ENCODE measurements at regions not wholly inside any gene's neighbourhood (a gene's known extent, or its start where the extent isn't known, plus 50 kb on each side); places are given as distances from the start of the nearest gene placed in this dataset.
"Not testable (repeated sequence)": the region's sequence is repeated elsewhere in the genome, so short reads cannot be mapped to it uniquely, and the experiment has no call there.

- H3K27ac Mint-ChIP-seq, result peak overlapping the region; percentile 7
- H3K9me3 Mint-ChIP-seq (ENCODE audit: low read depth), result no peaks in the 10 kb centered on the region
- intact Hi-C loops (cut with DNase I, micrococcal nuclease), result no loop called here
- POLR2A ChIA-PET, result no interaction called here
- no peaks in the 10 kb centered on the region for H3K36me3 Mint-ChIP-seq (ENCODE audit: low read depth)
- CTCF ChIA-PET, result interaction anchor here (0.5 to 1.1 kb wide), 4 partner anchors 15 to 261 kb away, joined by 3 to 6 read pairs (median 3); no protein-coding TSS in a partner anchor
- H3K4me1 Mint-ChIP-seq, result peaks cover 39% of the 10 kb centered on the region
- no peak overlapping the region for H3K4me3 Mint-ChIP-seq
- no peaks in the 10 kb centered on the region for H3K27me3 Mint-ChIP-seq
- DNase-seq (no peak), ATAC-seq (no peak)
Measured at GRCh38 chr3:188003188-188004171, 150.5 kb upstream of the LPP start.

GRCh38 chr3:188006726-188007393, 147.1 kb upstream of the LPP start:
- ATAC-seq, result peak; percentile 68
- H3K27me3 Mint-ChIP-seq, result no peaks in the 10 kb centered on the region
- H3K4me1 Mint-ChIP-seq, result peaks cover 12% of the 10 kb centered on the region
- no peak overlapping the region for H3K4me3 Mint-ChIP-seq
- no peaks in the 10 kb centered on the region for H3K36me3 Mint-ChIP-seq (ENCODE audit: low read depth)
- DNase-seq, result peak; percentile 28
- ChIA-PET POLR2A (no interaction called here), CTCF (interaction anchor here (0.6 kb wide), 1 partner anchor 20 kb away, joined by 3 read pairs; no protein-coding TSS in a partner anchor)
- intact Hi-C loops (cut with DNase I, micrococcal nuclease), result no loop called here
- H3K9me3 Mint-ChIP-seq (ENCODE audit: low read depth), result peaks cover 2% of the 10 kb centered on the region
- no peak overlapping the region for H3K27ac Mint-ChIP-seq

- no peak for DNase-seq
- Mint-ChIP-seq H3K27me3 (no peaks in the 10 kb centered on the region), H3K4me1 (peaks cover 12% of the 10 kb centered on the region), H3K9me3 (ENCODE audit: low read depth) (peaks cover 2% of the 10 kb centered on the region), H3K4me3 (no peak overlapping the region), H3K27ac (no peak overlapping the region), H3K36me3 (ENCODE audit: low read depth) (no peaks in the 10 kb centered on the region)
- intact Hi-C loops (cut with DNase I, micrococcal nuclease), result no loop called here
- ATAC-seq, result no peak
- ChIA-PET CTCF (interaction anchor here (0.6 kb wide), 1 partner anchor 65 kb away, joined by 3 read pairs; no protein-coding TSS in a partner anchor), POLR2A (no interaction called here)
Measured at GRCh38 chr3:188007897-188008296, 146.1 kb upstream of the LPP start.

GRCh38 chr3:188008582-188009213, 145.3 kb upstream of the LPP start:
- no peaks in the 10 kb centered on the region for H3K27me3 Mint-ChIP-seq
- no peaks in the 10 kb centered on the region for H3K36me3 Mint-ChIP-seq (ENCODE audit: low read depth)
- POLR2A ChIA-PET, result no interaction called here
- ATAC-seq (peak; percentile 55), DNase-seq (no peak)
- H3K9me3 Mint-ChIP-seq (ENCODE audit: low read depth), result peaks cover 2% of the 10 kb centered on the region
- H3K4me3 Mint-ChIP-seq, result no peak overlapping the region
- H3K4me1 Mint-ChIP-seq, result peaks cover 12% of the 10 kb centered on the region
- CTCF ChIA-PET, result interaction anchor here (0.6 to 1.2 kb wide), 4 partner anchors 64 to 458 kb away, joined by 3 to 4 read pairs (median 3); no protein-coding TSS in a partner anchor
- intact Hi-C loops (cut with DNase I, micrococcal nuclease), result no loop called here
- H3K27ac Mint-ChIP-seq, result no peak overlapping the region

- Mint-ChIP-seq H3K27me3 (no peaks in the 10 kb centered on the region), H3K4me3 (no peak overlapping the region), H3K4me1 (peaks cover 12% of the 10 kb centered on the region), H3K9me3 (ENCODE audit: low read depth) (peaks cover 2% of the 10 kb centered on the region), H3K36me3 (ENCODE audit: low read depth) (no peaks in the 10 kb centered on the region), H3K27ac (no peak overlapping the region)
- ChIA-PET CTCF (no interaction called here), POLR2A (no interaction called here)
- DNase-seq (no peak), ATAC-seq (no peak)
- intact Hi-C loops (cut with DNase I, micrococcal nuclease), result no loop called here
Measured at GRCh38 chr3:188010478-188010877, 143.5 kb upstream of the LPP start.

GRCh38 chr3:188019727-188020126, 134.2 kb upstream of the LPP start:
- no peaks in the 10 kb centered on the region for H3K4me1 Mint-ChIP-seq
- intact Hi-C loops (cut with DNase I, micrococcal nuclease), result no loop called here
- ChIA-PET POLR2A (no interaction called here), CTCF (interaction anchor here (0.6 kb wide), 1 partner anchor 280 kb away, joined by 3 read pairs; no protein-coding TSS in a partner anchor)
- no peaks in the 10 kb centered on the region for H3K36me3 Mint-ChIP-seq (ENCODE audit: low read depth)
- DNase-seq (no peak), ATAC-seq (no peak)
- H3K27me3 Mint-ChIP-seq, result peaks cover 2% of the 10 kb centered on the region
- no peaks in the 10 kb centered on the region for H3K9me3 Mint-ChIP-seq (ENCODE audit: low read depth)
- no peak overlapping the region for H3K27ac Mint-ChIP-seq
- H3K4me3 Mint-ChIP-seq, result no peak overlapping the region

- CTCF ChIA-PET, result interaction anchor here (0.7 kb wide), 1 partner anchor 1646 kb away, joined by 3 read pairs; no protein-coding TSS in a partner anchor
- H3K27me3 Mint-ChIP-seq, result peaks cover 2% of the 10 kb centered on the region
- POLR2A ChIA-PET, result no interaction called here
- H3K4me3 Mint-ChIP-seq, result no peak overlapping the region
- no peaks in the 10 kb centered on the region for H3K4me1 Mint-ChIP-seq
- ATAC-seq (no peak), DNase-seq (no peak)
- intact Hi-C loops (cut with DNase I, micrococcal nuclease), result no loop called here
- H3K36me3 Mint-ChIP-seq (ENCODE audit: low read depth), result no peaks in the 10 kb centered on the region
- H3K27ac Mint-ChIP-seq, result no peak overlapping the region
- H3K9me3 Mint-ChIP-seq (ENCODE audit: low read depth), result no peaks in the 10 kb centered on the region
Measured at GRCh38 chr3:188021041-188021440, 132.9 kb upstream of the LPP start.

- ATAC-seq (no peak), DNase-seq (no peak)
- H3K27ac Mint-ChIP-seq, result no peak overlapping the region
- H3K36me3 Mint-ChIP-seq (ENCODE audit: low read depth), result no peaks in the 10 kb centered on the region
- ChIA-PET POLR2A (no interaction called here), CTCF (no interaction called here)
- H3K4me1 Mint-ChIP-seq, result no peaks in the 10 kb centered on the region
- no peaks in the 10 kb centered on the region for H3K9me3 Mint-ChIP-seq (ENCODE audit: low read depth)
- H3K27me3 Mint-ChIP-seq, result peaks cover 2% of the 10 kb centered on the region
- intact Hi-C loops (cut with DNase I, micrococcal nuclease), result no loop called here
- no peak overlapping the region for H3K4me3 Mint-ChIP-seq
Measured at GRCh38 chr3:188021502-188022040, 132.4 kb upstream of the LPP start.

- H3K36me3 Mint-ChIP-seq (ENCODE audit: low read depth); ATAC-seq; H3K4me1 Mint-ChIP-seq; H3K27ac Mint-ChIP-seq; H3K4me3 Mint-ChIP-seq; POLR2A ChIA-PET; H3K27me3 Mint-ChIP-seq; intact Hi-C loops (cut with DNase I, micrococcal nuclease); H3K9me3 Mint-ChIP-seq (ENCODE audit: low read depth); CTCF ChIA-PET; DNase-seq: not testable (repeated sequence)
Measured at GRCh38 chr3:188022902-188023301, 131.1 kb upstream of the LPP start.

- Mint-ChIP-seq H3K9me3 (ENCODE audit: low read depth) (no peaks in the 10 kb centered on the region), H3K27me3 (no peaks in the 10 kb centered on the region), H3K4me1 (no peaks in the 10 kb centered on the region), H3K36me3 (ENCODE audit: low read depth) (no peaks in the 10 kb centered on the region), H3K27ac (no peak overlapping the region), H3K4me3 (no peak overlapping the region)
- ATAC-seq (no peak), DNase-seq (no peak)
- intact Hi-C loops (cut with DNase I, micrococcal nuclease), result no loop called here
- POLR2A ChIA-PET, result no interaction called here
- CTCF ChIA-PET, result interaction anchor here (0.8 kb wide), 1 partner anchor 244 kb away, joined by 3 read pairs; no protein-coding TSS in a partner anchor
Measured at GRCh38 chr3:188025555-188025954, 128.4 kb upstream of the LPP start.

GRCh38 chr3:188026191-188026968, 127.6 kb upstream of the LPP start:
- intact Hi-C loops (cut with DNase I, micrococcal nuclease), result no loop called here
- CTCF ChIA-PET, result interaction anchor here (0.6 to 0.8 kb wide), 2 partner anchors 16 to 243 kb away, joined by 3 read pairs; no protein-coding TSS in a partner anchor
- no peaks in the 10 kb centered on the region for H3K27me3 Mint-ChIP-seq
- no peak overlapping the region for H3K4me3 Mint-ChIP-seq
- DNase-seq (no peak), ATAC-seq (no peak)
- no peaks in the 10 kb centered on the region for H3K4me1 Mint-ChIP-seq
- H3K36me3 Mint-ChIP-seq (ENCODE audit: low read depth), result no peaks in the 10 kb centered on the region
- POLR2A ChIA-PET, result no interaction called here
- H3K27ac Mint-ChIP-seq, result no peak overlapping the region
- no peaks in the 10 kb centered on the region for H3K9me3 Mint-ChIP-seq (ENCODE audit: low read depth)
